ENCODE measurements at regions not wholly inside any gene's neighbourhood (a gene's known extent, or its start where the extent isn't known, plus 50 kb on each side); places are given as distances from the start of the nearest gene placed in this dataset.
A peak's percentile ranks its signal among the peaks of the same experiment; 100 is the strongest.

GRCh38 chr1:47709019-47709871 is 271.4 kb downstream of the FOXD2 start:
- Mint-ChIP-seq H3K27me3 (ENCODE audit: low read depth) (peaks cover 47% of the 10 kb centered on the region), H3K27ac (ENCODE audit: unreplicated experiment) (no peak overlapping the region), H3K4me1 (ENCODE audit: low read depth) (peaks cover 15% of the 10 kb centered on the region), H3K36me3 (ENCODE audit: low read depth) (no peaks in the 10 kb centered on the region), H3K9me3 (ENCODE audit: low read depth) (no peaks in the 10 kb centered on the region), H3K4me3 (ENCODE audit: unreplicated experiment) (peak overlapping the region; percentile 61)
- TF ChIP-seq, protein P1, sequence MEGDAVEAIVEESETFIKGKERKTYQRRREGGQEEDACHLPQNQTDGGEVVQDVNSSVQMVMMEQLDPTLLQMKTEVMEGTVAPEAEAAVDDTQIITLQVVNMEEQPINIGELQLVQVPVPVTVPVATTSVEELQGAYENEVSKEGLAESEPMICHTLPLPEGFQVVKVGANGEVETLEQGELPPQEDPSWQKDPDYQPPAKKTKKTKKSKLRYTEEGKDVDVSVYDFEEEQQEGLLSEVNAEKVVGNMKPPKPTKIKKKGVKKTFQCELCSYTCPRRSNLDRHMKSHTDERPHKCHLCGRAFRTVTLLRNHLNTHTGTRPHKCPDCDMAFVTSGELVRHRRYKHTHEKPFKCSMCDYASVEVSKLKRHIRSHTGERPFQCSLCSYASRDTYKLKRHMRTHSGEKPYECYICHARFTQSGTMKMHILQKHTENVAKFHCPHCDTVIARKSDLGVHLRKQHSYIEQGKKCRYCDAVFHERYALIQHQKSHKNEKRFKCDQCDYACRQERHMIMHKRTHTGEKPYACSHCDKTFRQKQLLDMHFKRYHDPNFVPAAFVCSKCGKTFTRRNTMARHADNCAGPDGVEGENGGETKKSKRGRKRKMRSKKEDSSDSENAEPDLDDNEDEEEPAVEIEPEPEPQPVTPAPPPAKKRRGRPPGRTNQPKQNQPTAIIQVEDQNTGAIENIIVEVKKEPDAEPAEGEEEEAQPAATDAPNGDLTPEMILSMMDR (IDR thresholded peaks at IDR 0.05) = peak; percentile 66
- no peak for DNase-seq (ENCODE audit: low spot score)

DNA sequence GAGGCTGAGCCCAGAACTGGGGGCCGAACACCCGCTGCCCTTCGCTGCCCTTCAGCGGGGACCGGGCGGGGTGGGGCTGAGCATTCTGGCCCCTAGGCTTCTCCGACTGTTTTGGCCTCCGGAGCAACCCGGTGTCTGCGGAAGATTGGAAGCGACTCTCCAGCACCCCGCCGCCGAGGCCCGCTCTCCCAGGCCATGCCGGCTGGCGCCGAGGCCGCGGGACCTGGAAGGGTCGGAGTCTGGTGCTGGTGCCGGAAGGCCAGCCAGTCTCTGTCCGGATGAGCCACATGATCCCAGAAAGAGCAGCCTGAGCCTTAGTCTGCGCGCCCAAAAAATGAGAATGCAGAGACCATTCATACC is 272.0 kb downstream of the FOXD2 start:
- TF ChIP-seq, protein P1 (IDR thresholded peaks at IDR 0.05) = no peak
- Mint-ChIP-seq H3K4me3 (ENCODE audit: unreplicated experiment) (peak overlapping the region; percentile 59), H3K9me3 (ENCODE audit: low read depth) (no peaks in the 10 kb centered on the region), H3K4me1 (ENCODE audit: low read depth) (peaks cover 14% of the 10 kb centered on the region), H3K27ac (ENCODE audit: unreplicated experiment) (no peak overlapping the region), H3K36me3 (ENCODE audit: low read depth) (no peaks in the 10 kb centered on the region), H3K27me3 (ENCODE audit: low read depth) (peaks cover 51% of the 10 kb centered on the region)
- DNase-seq (ENCODE audit: low spot score) = no peak

DNA sequence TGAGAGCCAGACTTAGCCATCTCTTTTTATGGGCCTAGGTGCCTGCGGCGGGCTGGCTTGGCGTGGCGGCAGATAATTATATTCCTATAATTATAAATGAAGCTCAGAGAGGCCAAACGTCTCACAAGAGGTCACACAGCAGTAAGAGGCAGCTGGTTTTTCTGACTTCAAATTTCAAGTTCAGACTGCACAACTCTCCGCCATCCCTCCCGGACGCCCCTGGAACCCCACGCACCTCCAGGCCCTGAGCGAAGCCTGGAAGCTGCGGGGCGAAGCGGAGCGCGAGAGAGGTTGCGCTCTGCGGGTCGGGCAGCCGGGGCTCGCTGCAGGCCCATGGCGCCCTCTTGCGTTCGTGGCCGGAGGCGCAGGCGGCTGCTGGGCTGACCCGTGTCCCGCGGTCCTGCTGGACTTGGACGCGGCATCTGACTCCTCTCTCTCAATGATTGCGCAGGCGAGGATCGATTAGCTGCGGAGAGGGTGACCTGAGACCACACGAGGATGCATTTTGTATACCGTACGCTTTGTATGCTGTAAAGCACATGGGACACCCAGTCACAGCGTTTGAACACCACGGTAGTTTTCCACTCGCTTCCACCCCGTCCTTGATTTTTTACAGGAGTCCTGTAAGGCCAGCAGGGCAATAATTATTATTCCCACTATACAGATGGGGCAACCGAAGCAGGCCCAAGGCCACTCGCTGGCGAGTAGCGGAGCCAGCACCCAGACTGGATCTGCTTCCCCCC is 272.7 kb downstream of the FOXD2 start:
- TF ChIP-seq, protein P1 (IDR thresholded peaks at IDR 0.05) = peak; percentile 99
- H3K4me3 Mint-ChIP-seq (ENCODE audit: unreplicated experiment) = peak overlapping the region; percentile 36
- no peaks in the 10 kb centered on the region for H3K36me3 Mint-ChIP-seq (ENCODE audit: low read depth)
- no peak overlapping the region for H3K27ac Mint-ChIP-seq (ENCODE audit: unreplicated experiment)
- H3K4me1 Mint-ChIP-seq (ENCODE audit: low read depth) = peaks cover 14% of the 10 kb centered on the region
- H3K9me3 Mint-ChIP-seq (ENCODE audit: low read depth) = no peaks in the 10 kb centered on the region
- DNase-seq (ENCODE audit: low spot score) = no peak
- peaks cover 56% of the 10 kb centered on the region for H3K27me3 Mint-ChIP-seq (ENCODE audit: low read depth)

Measured in chondrocyte (in vitro differentiated cells).